Astrocyte (in vitro differentiated cells and primary cell): ENCODE measurements at regions not wholly inside any gene's neighbourhood (a gene's known extent, or its start where the extent isn't known, plus 50 kb on each side); places are given as distances from the start of the nearest gene placed in this dataset.
A peak's percentile ranks its signal among the peaks of the same experiment; 100 is the strongest.

ENCODE experiments used
- DNase-seq: peaks from one replicate; pipeline ENCODE4 v3.0.0-alpha.2; 2010; ENCODE audit warnings: low read depth
- FAIRE-seq: peaks from 2 replicates; lab custom pipeline; 2011; peaks lifted over from hg19 to GRCh38; lab: Jason Lieb, UNC
- H2AFZ ChIP-seq: 2 replicates; pipeline ENCODE4 v1.6.0; 2012; ENCODE audit warnings: low read depth, low read length, inconsistent platforms
- H3K27ac ChIP-seq: 2 replicates; pipeline ENCODE4 v1.5.1; 2011; ENCODE audit warnings: low read depth, low read length, inconsistent platforms
- H3K27me3 ChIP-seq: 2 replicates; pipeline ENCODE4 v1.6.0; 2011; ENCODE audit warnings: low read length, inconsistent platforms; ENCODE audit not compliant: insufficient read depth
- H3K36me3 ChIP-seq: 2 replicates; pipeline ENCODE4 v1.5.1; 2011; ENCODE audit warnings: low read length, inconsistent platforms; ENCODE audit not compliant: insufficient read depth
- H3K4me1 ChIP-seq: 2 replicates; pipeline ENCODE4 v1.5.1; 2011; ENCODE audit warnings: low read length, inconsistent platforms; ENCODE audit not compliant: insufficient read depth
- H3K4me2 ChIP-seq: 2 replicates; pipeline ENCODE4 v1.6.0; 2012; ENCODE audit warnings: low read length, inconsistent platforms
- H3K4me3 ChIP-seq: 2 replicates; pipeline ENCODE4 v1.5.1; 2011; ENCODE audit warnings: low read depth, mild to moderate bottlenecking, low read length, inconsistent platforms; ENCODE audit not compliant: insufficient read depth
- H3K79me2 ChIP-seq: 2 replicates; pipeline ENCODE4 v1.6.0; 2012; ENCODE audit warnings: mild to moderate bottlenecking, low read length, inconsistent platforms; ENCODE audit not compliant: insufficient read depth
- H3K9ac ChIP-seq: 2 replicates; pipeline ENCODE4 v1.6.0; 2012; ENCODE audit warnings: mild to moderate bottlenecking, low read length, inconsistent platforms
- H3K9me3 ChIP-seq: 2 replicates; pipeline ENCODE4 v1.5.1; 2012; ENCODE audit warnings: low read depth, mild to moderate bottlenecking, low read length, inconsistent platforms; ENCODE audit not compliant: insufficient read depth
- H4K20me1 ChIP-seq: 2 replicates; pipeline ENCODE4 v1.6.0; 2012; ENCODE audit warnings: low read length, inconsistent platforms; ENCODE audit not compliant: insufficient read depth
- H3K27ac Mint-ChIP-seq: one replicate; pipeline ENCODE4 v1.8.0; 2021; ENCODE audit warnings: mild to moderate bottlenecking, mixed read lengths; ENCODE audit not compliant: unreplicated experiment
- H3K27me3 Mint-ChIP-seq: one replicate; pipeline ENCODE4 v1.8.0; 2021; ENCODE audit warnings: low read depth, mixed read lengths; ENCODE audit not compliant: unreplicated experiment
- H3K36me3 Mint-ChIP-seq: one replicate; pipeline ENCODE4 v1.8.0; 2021; ENCODE audit warnings: low read depth, mixed read lengths; ENCODE audit not compliant: unreplicated experiment
- H3K4me1 Mint-ChIP-seq: one replicate; pipeline ENCODE4 v1.8.0; 2021; ENCODE audit warnings: low read depth, mixed read lengths; ENCODE audit not compliant: unreplicated experiment
- H3K4me3 Mint-ChIP-seq: one replicate; pipeline ENCODE4 v1.8.0; 2021; ENCODE audit warnings: mild to moderate bottlenecking, moderate library complexity, mixed read lengths; ENCODE audit not compliant: unreplicated experiment
- H3K9me3 Mint-ChIP-seq: one replicate; pipeline ENCODE4 v1.8.0; 2021; ENCODE audit warnings: mild to moderate bottlenecking, mixed read lengths; ENCODE audit not compliant: unreplicated experiment
- EZH2 ChIP-seq: IDR thresholded peaks from 2 replicates; pipeline ENCODE4 v1.6.1; 2012; ENCODE audit warnings: mild to moderate bottlenecking, low read length, inconsistent platforms; ENCODE audit not compliant: insufficient read depth
- TF ChIP-seq, protein P1 (sequence below): IDR thresholded peaks from 2 replicates; pipeline ENCODE4 v1.5.1; 2011; ENCODE audit warnings: low read depth, mild to moderate bottlenecking, inconsistent platforms, low read length, moderate library complexity; ENCODE audit not compliant: insufficient read depth

- no peak overlapping the region for H3K27ac Mint-ChIP-seq
- no peaks in the 10 kb centered on the region for H3K36me3 ChIP-seq
- no peaks in the 10 kb centered on the region for H4K20me1 ChIP-seq
- no peak overlapping the region for H2AFZ ChIP-seq
- H3K27ac ChIP-seq, result no peak overlapping the region
- H3K4me3 Mint-ChIP-seq, result no peak overlapping the region
- peak; percentile 40 for DNase-seq
- no peaks in the 10 kb centered on the region for H3K9me3 Mint-ChIP-seq
- no peak overlapping the region for H3K4me2 ChIP-seq
- no peaks in the 10 kb centered on the region for H3K36me3 Mint-ChIP-seq
- peaks cover 19% of the 10 kb centered on the region for H3K4me1 ChIP-seq
- no peaks in the 10 kb centered on the region for H3K27me3 ChIP-seq
- peaks cover 16% of the 10 kb centered on the region for H3K4me1 Mint-ChIP-seq
- H3K27me3 Mint-ChIP-seq, result no peaks in the 10 kb centered on the region
- TF ChIP-seq EZH2, result no peak
- TF ChIP-seq, protein P1, sequence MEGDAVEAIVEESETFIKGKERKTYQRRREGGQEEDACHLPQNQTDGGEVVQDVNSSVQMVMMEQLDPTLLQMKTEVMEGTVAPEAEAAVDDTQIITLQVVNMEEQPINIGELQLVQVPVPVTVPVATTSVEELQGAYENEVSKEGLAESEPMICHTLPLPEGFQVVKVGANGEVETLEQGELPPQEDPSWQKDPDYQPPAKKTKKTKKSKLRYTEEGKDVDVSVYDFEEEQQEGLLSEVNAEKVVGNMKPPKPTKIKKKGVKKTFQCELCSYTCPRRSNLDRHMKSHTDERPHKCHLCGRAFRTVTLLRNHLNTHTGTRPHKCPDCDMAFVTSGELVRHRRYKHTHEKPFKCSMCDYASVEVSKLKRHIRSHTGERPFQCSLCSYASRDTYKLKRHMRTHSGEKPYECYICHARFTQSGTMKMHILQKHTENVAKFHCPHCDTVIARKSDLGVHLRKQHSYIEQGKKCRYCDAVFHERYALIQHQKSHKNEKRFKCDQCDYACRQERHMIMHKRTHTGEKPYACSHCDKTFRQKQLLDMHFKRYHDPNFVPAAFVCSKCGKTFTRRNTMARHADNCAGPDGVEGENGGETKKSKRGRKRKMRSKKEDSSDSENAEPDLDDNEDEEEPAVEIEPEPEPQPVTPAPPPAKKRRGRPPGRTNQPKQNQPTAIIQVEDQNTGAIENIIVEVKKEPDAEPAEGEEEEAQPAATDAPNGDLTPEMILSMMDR, result no peak
- no peak overlapping the region for H3K4me3 ChIP-seq
- no peak for FAIRE-seq
- no peak overlapping the region for H3K9ac ChIP-seq
- no peaks in the 10 kb centered on the region for H3K79me2 ChIP-seq
- H3K9me3 ChIP-seq, result no peaks in the 10 kb centered on the region
Measured at GRCh38 chr3:187951452-187952190, 202.3 kb upstream of the LPP start.

DNA sequence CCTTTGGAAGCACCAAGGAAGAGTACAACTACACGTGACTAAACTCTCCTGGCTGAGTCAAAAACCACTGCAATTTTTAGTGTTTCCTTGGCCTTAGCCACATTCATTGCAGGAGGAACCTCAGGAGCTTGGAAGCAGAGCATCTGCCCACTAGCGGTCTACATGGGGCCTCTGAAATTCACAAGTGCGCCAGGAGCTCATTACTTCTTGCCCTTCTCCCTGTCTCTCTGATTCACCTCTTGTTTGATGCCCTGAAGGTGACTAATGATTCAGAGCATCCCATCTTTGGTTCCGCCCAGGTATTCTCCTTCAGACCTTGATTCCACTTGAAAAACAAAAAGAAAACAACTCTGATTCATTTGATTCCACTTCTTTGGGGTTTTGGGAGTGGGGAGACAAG lies 201.1 kb upstream of the LPP start:
- Histone ChIP-seq H3K27me3 (no peaks in the 10 kb centered on the region), H3K9me3 (no peaks in the 10 kb centered on the region), H3K4me3 (no peak overlapping the region), H3K36me3 (no peaks in the 10 kb centered on the region), H3K27ac (no peak overlapping the region), H3K4me1 (peaks cover 19% of the 10 kb centered on the region), H3K4me2 (no peak overlapping the region), H3K79me2 (no peaks in the 10 kb centered on the region), H4K20me1 (no peaks in the 10 kb centered on the region), H2AFZ (no peak overlapping the region), H3K9ac (no peak overlapping the region)
- H3K27ac Mint-ChIP-seq, result no peak overlapping the region
- no peaks in the 10 kb centered on the region for H3K36me3 Mint-ChIP-seq
- no peaks in the 10 kb centered on the region for H3K27me3 Mint-ChIP-seq
- H3K4me1 Mint-ChIP-seq, result peaks cover 17% of the 10 kb centered on the region
- H3K9me3 Mint-ChIP-seq, result no peaks in the 10 kb centered on the region
- TF ChIP-seq, protein P1, result no peak
- no peak for TF ChIP-seq EZH2
- no peak for FAIRE-seq
- DNase-seq, result no peak
- H3K4me3 Mint-ChIP-seq, result no peak overlapping the region

DNA sequence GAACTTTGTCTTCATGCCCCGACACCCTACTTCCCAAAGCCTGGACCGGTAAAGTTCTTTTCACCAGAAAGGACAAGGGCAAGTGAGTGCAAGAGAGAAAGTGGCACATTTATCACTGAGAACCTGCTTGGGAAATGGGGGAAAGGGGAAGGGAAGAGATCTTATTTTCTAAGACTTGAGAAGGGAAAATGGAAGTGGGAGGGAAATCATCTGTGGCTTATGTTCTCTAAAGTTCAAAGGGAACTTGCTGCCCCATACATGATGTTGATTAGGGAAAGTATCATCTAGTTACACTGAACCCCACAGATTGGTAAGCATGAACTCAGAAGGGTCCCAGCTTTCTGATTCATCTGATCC lies 199.5 kb upstream of the LPP start:
- DNase-seq (no peak), FAIRE-seq (no peak)
- H3K36me3 ChIP-seq, result no peaks in the 10 kb centered on the region
- Mint-ChIP-seq H3K36me3 (no peaks in the 10 kb centered on the region), H3K4me1 (peaks cover 17% of the 10 kb centered on the region), H3K4me3 (no peak overlapping the region), H3K9me3 (no peaks in the 10 kb centered on the region), H3K27me3 (no peaks in the 10 kb centered on the region), H3K27ac (no peak overlapping the region)
- H3K79me2 ChIP-seq, result no peaks in the 10 kb centered on the region
- TF ChIP-seq, protein P1, result no peak
- no peak for TF ChIP-seq EZH2
- no peaks in the 10 kb centered on the region for H3K27me3 ChIP-seq
- peak overlapping the region; percentile 68 for H3K4me2 ChIP-seq
- H3K27ac ChIP-seq, result peak overlapping the region; percentile 74
- H4K20me1 ChIP-seq, result no peaks in the 10 kb centered on the region
- H3K4me1 ChIP-seq, result peaks cover 19% of the 10 kb centered on the region
- no peak overlapping the region for H2AFZ ChIP-seq
- no peak overlapping the region for H3K4me3 ChIP-seq
- no peaks in the 10 kb centered on the region for H3K9me3 ChIP-seq
- peak overlapping the region; percentile 66 for H3K9ac ChIP-seq
